ACHN (cell line): ENCODE measurements at regions not wholly inside any gene's neighbourhood (a gene's known extent, or its start where the extent isn't known, plus 50 kb on each side); places are given as distances from the start of the nearest gene placed in this dataset.

Experiments
- DNase-seq: peaks from one replicate; pipeline ENCODE4 v3.0.0-alpha.2; 2015
- in situ Hi-C: cut with HindIII; loops from 2 replicates; pipeline ENCODE4 v1.10.0; 2017; ENCODE audit warnings: low sequenced_read_pairs, low pct_ligation_motif_present, low pct_unique_long_range_greater_than_20kb

- no peak for DNase-seq
- in situ Hi-C loops = no loop called here
These were observed 60.8 kb upstream of the ZFP42 start for GRCh38 chr4:187934766-187935165.

- in situ Hi-C loops = no loop called here
- no peak for DNase-seq
These were observed 58.0 kb upstream of the ZFP42 start for GRCh38 chr4:187937557-187937956.

GRCh38 chr4:187940299-187940698, 55.3 kb upstream of the ZFP42 start:
- in situ Hi-C loops = no loop called here
- no peak for DNase-seq

- in situ Hi-C loops = no loop called here
These were observed 52.6 kb upstream of the ZFP42 start for GRCh38 chr4:187942968-187943367.

GRCh38 chr4:187944179-187944578, 51.4 kb upstream of the ZFP42 start:
- no peak for DNase-seq
- in situ Hi-C loops = no loop called here

More at GRCh38 chr4:187942968-187943367, 52.6 kb upstream of the ZFP42 start:
- DNase-seq = no peak
